ENCODE measurements at regions not wholly inside any gene's neighbourhood (a gene's known extent, or its start where the extent isn't known, plus 50 kb on each side); places are given as distances from the start of the nearest gene placed in this dataset.

GRCh38 chr21:38186661-38187270, 70.0 kb upstream of the KCNJ15 start:
- no peak for TF ChIP-seq EZH2 (IDR thresholded peaks at IDR 0.05; ENCODE audit: borderline replicate concordance, low read depth, low read length, poor library complexity, severe bottlenecking)
- TF ChIP-seq CTCF (conservative IDR thresholded peaks at IDR 0.05; ENCODE audit: low read depth, low read length): no peak

Measured in A673 (cell line).